ENCODE measurements at regions not wholly inside any gene's neighbourhood (a gene's known extent, or its start where the extent isn't known, plus 50 kb on each side); places are given as distances from the start of the nearest gene placed in this dataset.

DNA sequence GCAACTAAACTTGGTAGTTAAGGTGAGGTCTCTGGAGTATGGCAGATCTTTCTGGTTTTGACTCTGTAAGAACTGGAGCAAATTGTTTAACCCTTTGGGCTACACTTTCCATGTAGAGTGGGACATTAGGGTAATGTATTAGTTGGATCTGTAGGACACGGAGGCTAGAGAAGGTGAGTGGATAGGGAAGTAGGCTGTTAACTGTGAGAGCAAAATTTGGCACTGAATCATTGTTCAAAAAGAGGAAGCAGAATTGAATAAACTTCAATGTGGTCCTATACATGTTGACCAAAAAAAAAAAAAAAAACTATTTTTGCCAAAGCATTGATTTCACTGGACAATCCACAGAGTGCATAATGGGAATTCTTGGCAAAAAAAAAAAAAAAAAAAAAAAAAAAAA is 370.2 kb upstream of the CHORDC1 start:
- TF ChIP-seq, protein P1, sequence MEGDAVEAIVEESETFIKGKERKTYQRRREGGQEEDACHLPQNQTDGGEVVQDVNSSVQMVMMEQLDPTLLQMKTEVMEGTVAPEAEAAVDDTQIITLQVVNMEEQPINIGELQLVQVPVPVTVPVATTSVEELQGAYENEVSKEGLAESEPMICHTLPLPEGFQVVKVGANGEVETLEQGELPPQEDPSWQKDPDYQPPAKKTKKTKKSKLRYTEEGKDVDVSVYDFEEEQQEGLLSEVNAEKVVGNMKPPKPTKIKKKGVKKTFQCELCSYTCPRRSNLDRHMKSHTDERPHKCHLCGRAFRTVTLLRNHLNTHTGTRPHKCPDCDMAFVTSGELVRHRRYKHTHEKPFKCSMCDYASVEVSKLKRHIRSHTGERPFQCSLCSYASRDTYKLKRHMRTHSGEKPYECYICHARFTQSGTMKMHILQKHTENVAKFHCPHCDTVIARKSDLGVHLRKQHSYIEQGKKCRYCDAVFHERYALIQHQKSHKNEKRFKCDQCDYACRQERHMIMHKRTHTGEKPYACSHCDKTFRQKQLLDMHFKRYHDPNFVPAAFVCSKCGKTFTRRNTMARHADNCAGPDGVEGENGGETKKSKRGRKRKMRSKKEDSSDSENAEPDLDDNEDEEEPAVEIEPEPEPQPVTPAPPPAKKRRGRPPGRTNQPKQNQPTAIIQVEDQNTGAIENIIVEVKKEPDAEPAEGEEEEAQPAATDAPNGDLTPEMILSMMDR (IDR thresholded peaks at IDR 0.05; ENCODE audit: insufficient read depth, low read length), result no peak
- no peak for TF ChIP-seq POLR2AphosphoS5 (IDR thresholded peaks at IDR 0.05; ENCODE audit: low read depth)
